ENCODE measurements at regions not wholly inside any gene's neighbourhood (a gene's known extent, or its start where the extent isn't known, plus 50 kb on each side); places are given as distances from the start of the nearest gene placed in this dataset.

GRCh38 chr21:18089786-18090185, 154.8 kb upstream of the CHODL start:
- TF ChIP-seq FOS (IDR thresholded peaks at IDR 0.05; ENCODE audit: borderline replicate concordance, insufficient read depth, low read length) (no peak), EZH2 (IDR thresholded peaks at IDR 0.05; ENCODE audit: borderline replicate concordance, low read depth, low read length, severe bottlenecking) (no peak), POLR2AphosphoS5 (IDR thresholded peaks at IDR 0.05; ENCODE audit: insufficient read depth, low read depth, low read length) (no peak), POLR2A (IDR thresholded peaks at IDR 0.05; ENCODE audit: low read depth, low read length) (no peak)
- TF ChIP-seq, protein P1, sequence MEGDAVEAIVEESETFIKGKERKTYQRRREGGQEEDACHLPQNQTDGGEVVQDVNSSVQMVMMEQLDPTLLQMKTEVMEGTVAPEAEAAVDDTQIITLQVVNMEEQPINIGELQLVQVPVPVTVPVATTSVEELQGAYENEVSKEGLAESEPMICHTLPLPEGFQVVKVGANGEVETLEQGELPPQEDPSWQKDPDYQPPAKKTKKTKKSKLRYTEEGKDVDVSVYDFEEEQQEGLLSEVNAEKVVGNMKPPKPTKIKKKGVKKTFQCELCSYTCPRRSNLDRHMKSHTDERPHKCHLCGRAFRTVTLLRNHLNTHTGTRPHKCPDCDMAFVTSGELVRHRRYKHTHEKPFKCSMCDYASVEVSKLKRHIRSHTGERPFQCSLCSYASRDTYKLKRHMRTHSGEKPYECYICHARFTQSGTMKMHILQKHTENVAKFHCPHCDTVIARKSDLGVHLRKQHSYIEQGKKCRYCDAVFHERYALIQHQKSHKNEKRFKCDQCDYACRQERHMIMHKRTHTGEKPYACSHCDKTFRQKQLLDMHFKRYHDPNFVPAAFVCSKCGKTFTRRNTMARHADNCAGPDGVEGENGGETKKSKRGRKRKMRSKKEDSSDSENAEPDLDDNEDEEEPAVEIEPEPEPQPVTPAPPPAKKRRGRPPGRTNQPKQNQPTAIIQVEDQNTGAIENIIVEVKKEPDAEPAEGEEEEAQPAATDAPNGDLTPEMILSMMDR (IDR thresholded peaks at IDR 0.05; ENCODE audit: extremely low read depth in 1 of 2, insufficient read depth in 1 of 2, low read depth in 1 of 2, low read length in 2 of 2): no peak

All from endothelial cell of umbilical vein (primary cell).